OCI-LY1 (cell line): ENCODE measurements at regions not wholly inside any gene's neighbourhood (a gene's known extent, or its start where the extent isn't known, plus 50 kb on each side); places are given as distances from the start of the nearest gene placed in this dataset.

Experiments used
- EZH2 ChIP-seq: fragments of 200-600 bp; sonication (generic), shearing (Covaris generic); IDR thresholded peaks from 2 replicates; pipeline ENCODE4 v1.8.0; 2017; ENCODE audit warnings: borderline replicate concordance, mixed run types, mild to moderate bottlenecking, antibody characterized with exemption, low read length, moderate library complexity, mixed read lengths
- TF ChIP-seq, protein P1 (sequence below): fragments of 200-600 bp; sonication (generic), shearing (Covaris generic); IDR thresholded peaks from 2 replicates; pipeline ENCODE4 v1.5.1; 2017; ENCODE audit warnings: mild to moderate bottlenecking, antibody characterized with exemption, low read length, moderate library complexity, mixed read lengths

DNA sequence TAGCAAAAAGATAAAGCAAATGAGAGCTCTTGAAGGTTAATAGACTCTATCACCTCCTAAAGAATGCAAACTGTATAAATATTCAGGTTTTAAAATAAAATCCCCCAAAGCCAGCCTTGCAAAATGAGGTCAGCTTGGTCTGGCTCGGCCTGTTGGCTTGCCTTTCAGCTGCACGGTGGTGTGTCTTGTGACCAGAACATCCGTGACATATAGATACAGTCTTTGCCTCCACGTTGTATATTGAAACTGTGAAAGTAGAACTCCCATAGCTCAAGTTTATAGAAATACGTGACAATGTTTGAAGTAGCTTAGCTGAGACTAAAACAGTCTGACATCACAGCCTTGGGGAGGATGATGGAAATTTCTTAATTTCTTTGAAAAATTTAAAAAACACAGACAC lies 236.6 kb upstream of the MYOCD start:
- TF ChIP-seq, protein P1, sequence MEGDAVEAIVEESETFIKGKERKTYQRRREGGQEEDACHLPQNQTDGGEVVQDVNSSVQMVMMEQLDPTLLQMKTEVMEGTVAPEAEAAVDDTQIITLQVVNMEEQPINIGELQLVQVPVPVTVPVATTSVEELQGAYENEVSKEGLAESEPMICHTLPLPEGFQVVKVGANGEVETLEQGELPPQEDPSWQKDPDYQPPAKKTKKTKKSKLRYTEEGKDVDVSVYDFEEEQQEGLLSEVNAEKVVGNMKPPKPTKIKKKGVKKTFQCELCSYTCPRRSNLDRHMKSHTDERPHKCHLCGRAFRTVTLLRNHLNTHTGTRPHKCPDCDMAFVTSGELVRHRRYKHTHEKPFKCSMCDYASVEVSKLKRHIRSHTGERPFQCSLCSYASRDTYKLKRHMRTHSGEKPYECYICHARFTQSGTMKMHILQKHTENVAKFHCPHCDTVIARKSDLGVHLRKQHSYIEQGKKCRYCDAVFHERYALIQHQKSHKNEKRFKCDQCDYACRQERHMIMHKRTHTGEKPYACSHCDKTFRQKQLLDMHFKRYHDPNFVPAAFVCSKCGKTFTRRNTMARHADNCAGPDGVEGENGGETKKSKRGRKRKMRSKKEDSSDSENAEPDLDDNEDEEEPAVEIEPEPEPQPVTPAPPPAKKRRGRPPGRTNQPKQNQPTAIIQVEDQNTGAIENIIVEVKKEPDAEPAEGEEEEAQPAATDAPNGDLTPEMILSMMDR, result no peak
- TF ChIP-seq EZH2, result no peak
